Karpas-422 (cell line): ENCODE measurements at regions not wholly inside any gene's neighbourhood (a gene's known extent, or its start where the extent isn't known, plus 50 kb on each side); places are given as distances from the start of the nearest gene placed in this dataset.

Experiments
- DNase-seq: peaks from one replicate; pipeline ENCODE4 v3.0.0-alpha.2; 2015
- H2AFZ ChIP-seq: fragments of 200-600 bp; sonication (generic); 2 replicates; pipeline ENCODE4 v1.6.1; 2014; ENCODE audit warnings: antibody characterized with exemption, low read length, mixed read lengths
- H3K27ac ChIP-seq: fragments of 200-600 bp; sonication (generic); 2 replicates; pipeline ENCODE4 v1.5.1; 2014; ENCODE audit warnings: mild to moderate bottlenecking, low read length, moderate library complexity
- H3K27me3 ChIP-seq: fragments of 200-600 bp; sonication (generic); 2 replicates; pipeline ENCODE4 v1.6.1; 2014; ENCODE audit warnings: low read length, mixed read lengths
- H3K36me3 ChIP-seq: fragments of 200-600 bp; sonication (generic); 2 replicates; pipeline ENCODE4 v1.6.1; 2014; ENCODE audit warnings: low read length, mixed read lengths; ENCODE audit not compliant: insufficient read depth
- H3K4me1 ChIP-seq: fragments of 200-600 bp; sonication (generic); 2 replicates; pipeline ENCODE4 v1.6.1; 2014; ENCODE audit warnings: mild to moderate bottlenecking, low read length, mixed read lengths
- H3K4me2 ChIP-seq: fragments of 200-600 bp; sonication (generic); 2 replicates; pipeline ENCODE4 v1.6.1; 2014; ENCODE audit warnings: low read length, low read depth, mild to moderate bottlenecking; ENCODE audit not compliant: poor library complexity, severe bottlenecking
- H3K4me3 ChIP-seq: fragments of 200-600 bp; sonication (generic); 2 replicates; pipeline ENCODE4 v1.5.1; 2014; ENCODE audit warnings: mild to moderate bottlenecking, antibody characterized with exemption, low read length, mixed read lengths
- H3K79me2 ChIP-seq: fragments of 200-600 bp; sonication (generic); 2 replicates; pipeline ENCODE4 v1.6.1; 2014; ENCODE audit warnings: mild to moderate bottlenecking, low read length, mixed read lengths
- H3K9ac ChIP-seq: fragments of 200-600 bp; sonication (generic); 2 replicates; pipeline ENCODE4 v1.6.0; 2014; ENCODE audit warnings: low read length
- H3K9me2 ChIP-seq: fragments of 200-600 bp; sonication (generic), shearing (Covaris generic); replicated peaks from 2 replicates; pipeline ENCODE4 v1.6.0; 2014; ENCODE audit warnings: mild to moderate bottlenecking, low read length, moderate library complexity; ENCODE audit not compliant: insufficient read depth
- H3K9me3 ChIP-seq: fragments of 300-700, 200-600 bp; sonication (generic); 2 replicates; pipeline ENCODE4 v1.6.1; 2014; ENCODE audit warnings: low read length, mixed read lengths
- H4K20me1 ChIP-seq: fragments of 200-600 bp; sonication (generic); 2 replicates; pipeline ENCODE4 v1.6.1; 2014; ENCODE audit warnings: mild to moderate bottlenecking, antibody characterized with exemption, low read length, low read depth; ENCODE audit not compliant: insufficient read depth

- H2AFZ ChIP-seq, result no peak overlapping the region
- no peak overlapping the region for H3K4me2 ChIP-seq
- no peak overlapping the region for H3K4me3 ChIP-seq
- DNase-seq, result no peak
- H3K79me2 ChIP-seq, result no peaks in the 10 kb centered on the region
- no peaks in the 10 kb centered on the region for H3K9me3 ChIP-seq
- no peaks in the 10 kb centered on the region for H4K20me1 ChIP-seq
- H3K36me3 ChIP-seq, result no peaks in the 10 kb centered on the region
- no peaks in the 10 kb centered on the region for H3K9me2 ChIP-seq
- no peak overlapping the region for H3K27ac ChIP-seq
- no peaks in the 10 kb centered on the region for H3K4me1 ChIP-seq
- H3K9ac ChIP-seq, result no peak overlapping the region
- no peaks in the 10 kb centered on the region; the same call in 1 of the 2 replicates for H3K27me3 ChIP-seq
These were observed 87.5 kb upstream of the WDR26 start for GRCh38 chr1:224521904-224522734.

GRCh38 chr1:224523676-224524075 is 89.1 kb upstream of the WDR26 start:
- Histone ChIP-seq H3K4me2 (no peak overlapping the region), H3K9me3 (no peaks in the 10 kb centered on the region), H3K27ac (no peak overlapping the region), H3K79me2 (no peaks in the 10 kb centered on the region), H3K4me1 (no peaks in the 10 kb centered on the region), H3K4me3 (no peak overlapping the region), H3K9me2 (no peaks in the 10 kb centered on the region), H3K9ac (no peak overlapping the region), H3K36me3 (no peaks in the 10 kb centered on the region), H4K20me1 (no peaks in the 10 kb centered on the region), H2AFZ (no peak overlapping the region), H3K27me3 (no peaks in the 10 kb centered on the region; the same call in 1 of the 2 replicates)
- DNase-seq, result no peak

- H2AFZ ChIP-seq, result no peak overlapping the region
- no peaks in the 10 kb centered on the region for H3K36me3 ChIP-seq
- H3K4me1 ChIP-seq, result no peaks in the 10 kb centered on the region
- H3K27me3 ChIP-seq, result peaks cover 2% of the 10 kb centered on the region; the same call in 1 of the 2 replicates
- H4K20me1 ChIP-seq, result no peaks in the 10 kb centered on the region
- no peak for DNase-seq
- no peak overlapping the region for H3K27ac ChIP-seq
- no peaks in the 10 kb centered on the region for H3K79me2 ChIP-seq
- no peak overlapping the region for H3K4me2 ChIP-seq
- H3K4me3 ChIP-seq, result no peak overlapping the region
- H3K9me2 ChIP-seq, result no peaks in the 10 kb centered on the region
- H3K9ac ChIP-seq, result no peak overlapping the region
- no peaks in the 10 kb centered on the region for H3K9me3 ChIP-seq
These were observed 90.1 kb upstream of the WDR26 start for GRCh38 chr1:224524679-224525078.

GRCh38 chr1:224525411-224526040 is 90.6 kb upstream of the CNIH3 start:
- Histone ChIP-seq H3K9me2 (no peaks in the 10 kb centered on the region), H3K36me3 (no peaks in the 10 kb centered on the region), H2AFZ (no peak overlapping the region), H3K4me3 (no peak overlapping the region), H3K79me2 (no peaks in the 10 kb centered on the region), H3K27me3 (peaks cover 2% of the 10 kb centered on the region; the same call in 1 of the 2 replicates), H4K20me1 (no peaks in the 10 kb centered on the region), H3K4me2 (no peak overlapping the region), H3K4me1 (no peaks in the 10 kb centered on the region), H3K9ac (no peak overlapping the region), H3K9me3 (no peaks in the 10 kb centered on the region), H3K27ac (no peak overlapping the region)
- DNase-seq, result no peak

- Histone ChIP-seq H3K9ac (no peak overlapping the region), H3K4me2 (no peak overlapping the region), H3K27me3 (0 out of 2 replicates have a peak, but pooled peaks cover 2% of the 10 kb centered on the region), H3K4me1 (no peaks in the 10 kb centered on the region), H3K4me3 (no peak overlapping the region), H3K27ac (no peak overlapping the region), H3K36me3 (no peaks in the 10 kb centered on the region), H3K9me3 (no peaks in the 10 kb centered on the region), H3K79me2 (no peaks in the 10 kb centered on the region), H4K20me1 (no peaks in the 10 kb centered on the region), H3K9me2 (no peaks in the 10 kb centered on the region), H2AFZ (no peak overlapping the region)
- DNase-seq, result no peak
These were observed 89.3 kb upstream of the CNIH3 start for GRCh38 chr1:224526771-224527170.

GRCh38 chr1:224528900-224529299 is 87.2 kb upstream of the CNIH3 start:
- Histone ChIP-seq H2AFZ (no peak overlapping the region), H3K27ac (no peak overlapping the region), H3K4me3 (no peak overlapping the region), H4K20me1 (no peaks in the 10 kb centered on the region), H3K9me3 (no peaks in the 10 kb centered on the region), H3K4me1 (no peaks in the 10 kb centered on the region), H3K79me2 (no peaks in the 10 kb centered on the region), H3K27me3 (0 out of 2 replicates have a peak, but pooled peaks cover 2% of the 10 kb centered on the region), H3K36me3 (no peaks in the 10 kb centered on the region), H3K4me2 (no peak overlapping the region), H3K9me2 (no peaks in the 10 kb centered on the region), H3K9ac (no peak overlapping the region)
- no peak for DNase-seq

GRCh38 chr1:224529844-224530243 is 86.3 kb upstream of the CNIH3 start:
- H3K9me2 ChIP-seq, result no peaks in the 10 kb centered on the region
- H3K4me2 ChIP-seq, result no peak overlapping the region
- no peak overlapping the region for H3K9ac ChIP-seq
- no peak overlapping the region for H2AFZ ChIP-seq
- no peak for DNase-seq
- H3K4me1 ChIP-seq, result no peaks in the 10 kb centered on the region
- H4K20me1 ChIP-seq, result no peaks in the 10 kb centered on the region
- H3K9me3 ChIP-seq, result no peaks in the 10 kb centered on the region
- no peak overlapping the region for H3K27ac ChIP-seq
- H3K79me2 ChIP-seq, result no peaks in the 10 kb centered on the region
- no peaks in the 10 kb centered on the region for H3K36me3 ChIP-seq
- no peak overlapping the region for H3K4me3 ChIP-seq
- 0 out of 2 replicates have a peak, but pooled peaks cover 2% of the 10 kb centered on the region for H3K27me3 ChIP-seq

GRCh38 chr1:224533517-224533916 is 82.6 kb upstream of the CNIH3 start:
- no peaks in the 10 kb centered on the region for H3K9me3 ChIP-seq
- H3K27me3 ChIP-seq, result 0 out of 2 replicates have a peak, but pooled peaks cover 2% of the 10 kb centered on the region
- no peak overlapping the region for H3K9ac ChIP-seq
- H3K79me2 ChIP-seq, result no peaks in the 10 kb centered on the region
- no peak overlapping the region for H3K27ac ChIP-seq
- no peaks in the 10 kb centered on the region for H3K36me3 ChIP-seq
- no peak overlapping the region for H3K4me3 ChIP-seq
- H3K4me1 ChIP-seq, result no peaks in the 10 kb centered on the region
- DNase-seq, result no peak
- H3K4me2 ChIP-seq, result no peak overlapping the region
- H2AFZ ChIP-seq, result no peak overlapping the region
- H3K9me2 ChIP-seq, result no peaks in the 10 kb centered on the region
- H4K20me1 ChIP-seq, result no peaks in the 10 kb centered on the region
